CD14-positive monocyte (primary cell): ENCODE measurements at regions not wholly inside any gene's neighbourhood (a gene's known extent, or its start where the extent isn't known, plus 50 kb on each side); places are given as distances from the start of the nearest gene placed in this dataset.

Experiments used
- DNase-seq, 3 donors: peaks; one replicate each; pipeline ENCODE4 v3.0.0-alpha.2; 2011 to 2022
- H2AFZ ChIP-seq: 2 replicates; pipeline ENCODE4 v1.6.0; 2012; ENCODE audit warnings: mild to moderate bottlenecking, low read depth, low read length, inconsistent platforms; ENCODE audit not compliant: insufficient read depth, poor library complexity, severe bottlenecking
- H3K27ac ChIP-seq, 2 donors: 1 replicate in 1 of 2; 2 replicates in 1 of 2; pipeline ENCODE4 v1.5.1; 2012 to 2013; ENCODE audit warnings: low read length in 2 of 2, control low read depth in 1 of 2, inconsistent platforms in 1 of 2, low read depth in 1 of 2, mild to moderate bottlenecking in 1 of 2
- H3K27me3 ChIP-seq, 2 donors: one replicate each; pipeline versions ENCODE4 v1.6.0 to v1.6.1; 2011 to 2013; ENCODE audit warnings: low read length in 2 of 2; ENCODE audit not compliant: control insufficient read depth in 2 of 2, insufficient read depth in 2 of 2
- H3K36me3 ChIP-seq, 2 donors: replicated peaks in 1 of 2; 1 replicate in 1 of 2; 2 replicates in 1 of 2; pipeline versions ENCODE4 v1.5.1 to v1.6.1; 2012 to 2013; ENCODE audit warnings: low read length in 2 of 2, control low read depth in 1 of 2, inconsistent platforms in 1 of 2, mild to moderate bottlenecking in 1 of 2; ENCODE audit not compliant: insufficient read depth in 2 of 2, control insufficient read depth in 1 of 2
- H3K4me1 ChIP-seq, 2 donors: 1 replicate in 1 of 2; 2 replicates in 1 of 2; pipeline versions ENCODE4 v1.5.1 to v1.6.1; 2012 to 2013; ENCODE audit warnings: low read length in 2 of 2, control low read depth in 1 of 2, inconsistent platforms in 1 of 2, mild to moderate bottlenecking in 1 of 2, moderate library complexity in 1 of 2; ENCODE audit not compliant: insufficient read depth in 2 of 2, control insufficient read depth in 1 of 2
- H3K4me2 ChIP-seq: replicated peaks from 2 replicates; pipeline ENCODE3; 2012; ENCODE audit warnings: low read length, moderate library complexity, mild to moderate bottlenecking; ENCODE audit not compliant: poor library complexity, severe bottlenecking; ENCODE audit errors: extremely low read depth
- H3K4me3 ChIP-seq, 3 experiments: fragments of 200-600 bp in 1 of 3; sonication (generic) in 1 of 3; replicated peaks in 1 of 3; 1 replicate in 2 of 3; 2 replicates in 1 of 3; pipeline ENCODE4 v1.5.1; 2011 to 2013; ENCODE audit warnings: low read length in 3 of 3, mild to moderate bottlenecking in 3 of 3, control low read depth in 2 of 3, low read depth in 2 of 3, inconsistent platforms in 1 of 3, moderate library complexity in 1 of 3
- H3K79me2 ChIP-seq: 2 replicates; pipeline ENCODE4 v1.6.0; 2012; ENCODE audit warnings: mild to moderate bottlenecking, control low read depth, inconsistent platforms, low read length, moderate library complexity; ENCODE audit not compliant: insufficient read depth
- H3K9ac ChIP-seq: 2 replicates; pipeline ENCODE4 v1.6.0; 2017; ENCODE audit warnings: low read length, mild to moderate bottlenecking; ENCODE audit not compliant: insufficient read depth, poor library complexity, severe bottlenecking
- H3K9me3 ChIP-seq, 2 donors: replicated peaks in 1 of 2; 1 replicate in 1 of 2; 2 replicates in 1 of 2; pipeline versions ENCODE4 v1.5.1 to v1.6.1; 2012 to 2013; ENCODE audit warnings: low read length in 2 of 2, control low read depth in 1 of 2; ENCODE audit not compliant: control insufficient read depth in 1 of 2, insufficient read depth in 1 of 2
- H4K20me1 ChIP-seq: 2 replicates; pipeline ENCODE4 v1.6.0; 2012; ENCODE audit warnings: mild to moderate bottlenecking, low read length, control low read depth, moderate library complexity; ENCODE audit not compliant: insufficient read depth
- H3K27ac Mint-ChIP-seq, 7 donors: one replicate each; pipeline ENCODE4 v1.8.0; 2020; ENCODE audit warnings: mild to moderate bottlenecking in 7 of 7, mixed read lengths in 7 of 7, moderate library complexity in 6 of 7, inconsistent platforms in 2 of 7
- H3K27me3 Mint-ChIP-seq, 3 donors: one replicate each; pipeline ENCODE4 v1.8.0; 2021 to 2022; ENCODE audit warnings: low read depth in 3 of 3, mild to moderate bottlenecking in 3 of 3, mixed read lengths in 3 of 3, moderate library complexity in 3 of 3, inconsistent platforms in 1 of 3
- H3K36me3 Mint-ChIP-seq, 2 donors: one replicate each; pipeline ENCODE4 v1.8.0; 2020; ENCODE audit warnings: mixed read lengths in 2 of 2, inconsistent platforms in 1 of 2, mild to moderate bottlenecking in 1 of 2
- H3K4me1 Mint-ChIP-seq: one replicate; pipeline ENCODE4 v1.8.0; 2020; ENCODE audit warnings: mild to moderate bottlenecking, mixed read lengths
- H3K4me3 Mint-ChIP-seq, 2 donors: one replicate each; pipeline ENCODE4 v1.8.0; 2020; ENCODE audit warnings: mild to moderate bottlenecking in 2 of 2, mixed read lengths in 2 of 2, moderate library complexity in 1 of 2
- H3K9me3 Mint-ChIP-seq, 7 donors: one replicate each; pipeline ENCODE4 v1.8.0; 2020 to 2022; ENCODE audit warnings: mixed read lengths in 7 of 7, mild to moderate bottlenecking in 6 of 7, moderate library complexity in 6 of 7, inconsistent platforms in 2 of 7
- CTCF ChIP-seq: fragments of 200-600 bp; IDR thresholded peaks from one replicate; pipeline ENCODE4 v1.8.0; 2022; ENCODE audit warnings: antibody characterized with exemption, mild to moderate bottlenecking
- WGBS: methylation state at CpG from one replicate; pipeline ENCODE4 v1.1.5; 2013; ENCODE audit warnings: missing lambda C conversion rate; ENCODE audit not compliant: insufficient coverage; 5-methylcytosine and 5-hydroxymethylcytosine counted together
- intact Hi-C, 2 donors: fragments of 100-400 bp; cut with micrococcal nuclease; formaldehyde crosslinking; loops; one replicate each; pipeline versions ENCODE4 v1.15.0 to v1.15.1; 2023

GRCh38 chrX:112148397-112148796, 65.8 kb upstream of the TRPC5 start:
- Histone ChIP-seq H4K20me1 (no peaks in the 10 kb centered on the region), H3K79me2 (no peaks in the 10 kb centered on the region), H3K4me3 (no peak overlapping the region), H2AFZ (no peak overlapping the region), H3K4me1 (no peaks in the 10 kb centered on the region), H3K4me2 (no peak overlapping the region), H3K9ac (no peak overlapping the region), H3K27me3 (peaks cover 0 to 2% of the 10 kb centered on the region in 2 donors), H3K27ac (no peak overlapping the region), H3K9me3 (no peaks in the 10 kb centered on the region), H3K36me3 (no peaks in the 10 kb centered on the region)
- WGBS, result no CpG with 5 or more reads among the region's 2 CpGs
- no peak overlapping the region for H3K27ac Mint-ChIP-seq
- no peak for TF ChIP-seq CTCF
- H3K36me3 Mint-ChIP-seq, result no peaks in the 10 kb centered on the region
- H3K4me1 Mint-ChIP-seq, result no peaks in the 10 kb centered on the region
- no peak for DNase-seq
- H3K27me3 Mint-ChIP-seq, result peaks cover 0 to 2% (median 2%) of the 10 kb centered on the region in 3 donors
- H3K9me3 Mint-ChIP-seq, result no peaks in the 10 kb centered on the region
- intact Hi-C loops, result no loop called here
- H3K4me3 Mint-ChIP-seq, result no peak overlapping the region

- Histone ChIP-seq H3K4me2 (no peak overlapping the region), H2AFZ (no peak overlapping the region), H3K9me3 (no peaks in the 10 kb centered on the region), H3K36me3 (no peaks in the 10 kb centered on the region), H3K79me2 (no peaks in the 10 kb centered on the region), H3K27me3 (peaks cover 0 to 2% of the 10 kb centered on the region in 2 donors), H3K9ac (no peak overlapping the region), H3K4me1 (no peaks in the 10 kb centered on the region), H3K27ac (no peak overlapping the region), H3K4me3 (no peak overlapping the region), H4K20me1 (no peaks in the 10 kb centered on the region)
- intact Hi-C loops, result no loop called here
- H3K4me3 Mint-ChIP-seq, result no peak overlapping the region
- no peak overlapping the region for H3K27ac Mint-ChIP-seq
- H3K9me3 Mint-ChIP-seq, result no peaks in the 10 kb centered on the region
- no peak for DNase-seq
- no peaks in the 10 kb centered on the region for H3K36me3 Mint-ChIP-seq
- TF ChIP-seq CTCF, result peak; percentile 7
- no peaks in the 10 kb centered on the region for H3K4me1 Mint-ChIP-seq
- no CpG with 5 or more reads among the region's 2 CpGs for WGBS
- H3K27me3 Mint-ChIP-seq, result peaks cover 0 to 2% (median 2%) of the 10 kb centered on the region in 3 donors
Measured at GRCh38 chrX:112147206-112147605, 64.6 kb upstream of the TRPC5 start.
